ENCODE measurements at regions not wholly inside any gene's neighbourhood (a gene's known extent, or its start where the extent isn't known, plus 50 kb on each side); places are given as distances from the start of the nearest gene placed in this dataset.

DNA sequence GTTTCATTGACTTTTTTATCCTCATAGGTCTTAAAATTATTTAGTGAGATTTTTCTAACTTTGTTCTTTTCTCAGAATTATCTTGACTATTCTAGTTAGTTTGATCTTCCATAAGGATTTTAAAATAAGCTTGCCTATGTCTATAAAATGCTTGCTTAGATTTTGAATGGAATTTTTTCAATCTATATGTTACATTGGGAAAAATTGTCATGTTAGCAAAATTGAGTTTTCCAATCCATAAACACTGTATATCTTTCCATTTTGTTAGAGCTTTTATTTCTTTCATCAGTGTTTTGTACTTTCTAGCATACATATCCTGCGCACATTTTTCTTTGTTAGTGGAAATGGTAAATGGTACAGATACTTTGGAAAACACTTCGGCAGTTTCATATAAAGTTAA is 312.9 kb downstream of the PDHA2 start:
- POLR2A ChIA-PET: no interaction called here
- RAD21 ChIA-PET (ENCODE audit: unreplicated experiment): no interaction called here
- no peak for FAIRE-seq
- no peaks in the 10 kb centered on the region for H3K9me3 ChIP-seq (replicated peaks; ENCODE audit: control insufficient read depth, insufficient read depth, low read length)
- H3K27ac ChIP-seq (ENCODE audit: control insufficient read depth, insufficient read depth): no peak overlapping the region
- no peaks in the 10 kb centered on the region for H4K20me1 ChIP-seq (ENCODE audit: control insufficient read depth, insufficient read depth)
- intact Hi-C loops (cut with micrococcal nuclease; ENCODE audit: unreplicated experiment): no loop called here
- in situ Hi-C loops (cut with MboI): no loop called here
- SMC1A ChIA-PET (ENCODE audit: uncharacterized antibody, unreplicated experiment): no interaction called here
- no peak overlapping the region for H3K4me2 ChIP-seq (ENCODE audit: control insufficient read depth, insufficient read depth)
- no peaks in the 10 kb centered on the region for H3K4me1 ChIP-seq (ENCODE audit: control insufficient read depth, insufficient read depth, low read length)
- H3K9ac ChIP-seq (ENCODE audit: control insufficient read depth, insufficient read depth, low read length): no peak overlapping the region
- no peak for DNase-seq (ENCODE audit: low read depth, low spot score)
- H3K4me3 ChIP-seq: no peak overlapping the region
- no peak overlapping the region for H2AFZ ChIP-seq (ENCODE audit: control insufficient read depth, low read depth, low read length)
- ATAC-seq: no peak
- WGBS (ENCODE audit: insufficient coverage, insufficient replicate concordance, low lambda C conversion rate, missing lambda C conversion rate): 23% methylated on average over 2 of the region's 2 CpGs
- H3K36me3 ChIP-seq (ENCODE audit: control insufficient read depth in 2 of 2, insufficient read depth in 2 of 2, low read length in 1 of 2): no peaks in the 10 kb centered on the region
- BruUV-seq (replicated peaks): no TSS peak
- CTCF ChIA-PET: no interaction called here
- no peaks in the 10 kb centered on the region for H3K27me3 ChIP-seq (replicated peaks in 1 of 2; ENCODE audit: control insufficient read depth in 2 of 2, insufficient read depth in 2 of 2, low read length in 1 of 2)
- no peaks in the 10 kb centered on the region for H3K79me2 ChIP-seq (ENCODE audit: control insufficient read depth, insufficient read depth, low read length)
- no peak for TF ChIP-seq SKIL (IDR thresholded peaks at IDR 0.05; ENCODE audit: low read depth, poor library complexity, severe bottlenecking)
- no peak for TF ChIP-seq CBX5 (IDR thresholded peaks at IDR 0.05; ENCODE audit: low read depth)
- TF ChIP-seq MYB (IDR thresholded peaks at IDR 0.05; ENCODE audit: borderline replicate concordance, low read depth, low read length): no peak
- TF ChIP-seq KLF5 (IDR thresholded peaks at IDR 0.05; ENCODE audit: partially characterized antibody): no peak
- TF ChIP-seq, protein P1, sequence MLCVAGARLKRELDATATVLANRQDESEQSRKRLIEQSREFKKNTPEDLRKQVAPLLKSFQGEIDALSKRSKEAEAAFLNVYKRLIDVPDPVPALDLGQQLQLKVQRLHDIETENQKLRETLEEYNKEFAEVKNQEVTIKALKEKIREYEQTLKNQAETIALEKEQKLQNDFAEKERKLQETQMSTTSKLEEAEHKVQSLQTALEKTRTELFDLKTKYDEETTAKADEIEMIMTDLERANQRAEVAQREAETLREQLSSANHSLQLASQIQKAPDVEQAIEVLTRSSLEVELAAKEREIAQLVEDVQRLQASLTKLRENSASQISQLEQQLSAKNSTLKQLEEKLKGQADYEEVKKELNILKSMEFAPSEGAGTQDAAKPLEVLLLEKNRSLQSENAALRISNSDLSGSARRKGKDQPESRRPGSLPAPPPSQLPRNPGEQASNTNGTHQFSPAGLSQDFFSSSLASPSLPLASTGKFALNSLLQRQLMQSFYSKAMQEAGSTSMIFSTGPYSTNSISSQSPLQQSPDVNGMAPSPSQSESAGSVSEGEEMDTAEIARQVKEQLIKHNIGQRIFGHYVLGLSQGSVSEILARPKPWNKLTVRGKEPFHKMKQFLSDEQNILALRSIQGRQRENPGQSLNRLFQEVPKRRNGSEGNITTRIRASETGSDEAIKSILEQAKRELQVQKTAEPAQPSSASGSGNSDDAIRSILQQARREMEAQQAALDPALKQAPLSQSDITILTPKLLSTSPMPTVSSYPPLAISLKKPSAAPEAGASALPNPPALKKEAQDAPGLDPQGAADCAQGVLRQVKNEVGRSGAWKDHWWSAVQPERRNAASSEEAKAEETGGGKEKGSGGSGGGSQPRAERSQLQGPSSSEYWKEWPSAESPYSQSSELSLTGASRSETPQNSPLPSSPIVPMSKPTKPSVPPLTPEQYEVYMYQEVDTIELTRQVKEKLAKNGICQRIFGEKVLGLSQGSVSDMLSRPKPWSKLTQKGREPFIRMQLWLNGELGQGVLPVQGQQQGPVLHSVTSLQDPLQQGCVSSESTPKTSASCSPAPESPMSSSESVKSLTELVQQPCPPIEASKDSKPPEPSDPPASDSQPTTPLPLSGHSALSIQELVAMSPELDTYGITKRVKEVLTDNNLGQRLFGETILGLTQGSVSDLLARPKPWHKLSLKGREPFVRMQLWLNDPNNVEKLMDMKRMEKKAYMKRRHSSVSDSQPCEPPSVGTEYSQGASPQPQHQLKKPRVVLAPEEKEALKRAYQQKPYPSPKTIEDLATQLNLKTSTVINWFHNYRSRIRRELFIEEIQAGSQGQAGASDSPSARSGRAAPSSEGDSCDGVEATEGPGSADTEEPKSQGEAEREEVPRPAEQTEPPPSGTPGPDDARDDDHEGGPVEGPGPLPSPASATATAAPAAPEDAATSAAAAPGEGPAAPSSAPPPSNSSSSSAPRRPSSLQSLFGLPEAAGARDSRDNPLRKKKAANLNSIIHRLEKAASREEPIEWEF (IDR thresholded peaks at IDR 0.05; ENCODE audit: insufficient replicate concordance, low read depth, low read length): no peak
- no peak for TF ChIP-seq SMC3 (IDR thresholded peaks at IDR 0.05; ENCODE audit: borderline replicate concordance, low read length)
- no peak for TF ChIP-seq MLLT1 (IDR thresholded peaks at IDR 0.05)
- no peak for TF ChIP-seq SRF (IDR thresholded peaks at IDR 0.05; ENCODE audit: low read depth in 2 of 2, low read length in 2 of 2)
- TF ChIP-seq HDAC2 (IDR thresholded peaks at IDR 0.05): no peak
- TF ChIP-seq IRF3 (IDR thresholded peaks at IDR 0.05): no peak
- TF ChIP-seq, protein P2, sequence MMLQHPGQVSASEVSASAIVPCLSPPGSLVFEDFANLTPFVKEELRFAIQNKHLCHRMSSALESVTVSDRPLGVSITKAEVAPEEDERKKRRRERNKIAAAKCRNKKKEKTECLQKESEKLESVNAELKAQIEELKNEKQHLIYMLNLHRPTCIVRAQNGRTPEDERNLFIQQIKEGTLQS (IDR thresholded peaks at IDR 0.05; ENCODE audit: borderline replicate concordance, extremely low read depth, low read depth, low read length): no peak
- TF ChIP-seq FOS (IDR thresholded peaks at IDR 0.05; ENCODE audit: borderline replicate concordance, extremely low read depth, insufficient read length): no peak

Measured in GM12878 (cell line).